ENCODE measurements at regions not wholly inside any gene's neighbourhood (a gene's known extent, or its start where the extent isn't known, plus 50 kb on each side); places are given as distances from the start of the nearest gene placed in this dataset.

GRCh38 chr1:218658899-218659298 lies 313.8 kb downstream of the TGFB2 start:
- H3K4me3 ChIP-seq (replicated peaks in 1 of 2; ENCODE audit: low read depth in 2 of 2, low read length in 2 of 2) = no peak overlapping the region
- no peak for TF ChIP-seq CTCF (IDR thresholded peaks at IDR 0.05; ENCODE audit: low read depth, low read length)
- peak; percentile 31 to 83 for DNase-seq (ENCODE audit: low read depth in 2 of 2)

- no peak for TF ChIP-seq CTCF (IDR thresholded peaks at IDR 0.05; ENCODE audit: low read depth, low read length)
- no peak overlapping the region for H3K4me3 ChIP-seq (replicated peaks in 1 of 2; ENCODE audit: low read depth in 2 of 2, low read length in 2 of 2)
- DNase-seq (ENCODE audit: low read depth in 2 of 2) = peak; percentile 34 to 51
Measured at GRCh38 chr1:218659911-218660677, 315.0 kb downstream of the TGFB2 start.

GRCh38 chr1:218660678-218661053 lies 315.5 kb downstream of the TGFB2 start:
- peak; percentile 52 to 85 for DNase-seq (ENCODE audit: low read depth in 2 of 2)

GRCh38 chr1:218661411-218661810 lies 316.3 kb downstream of the TGFB2 start:
- TF ChIP-seq CTCF (IDR thresholded peaks at IDR 0.05; ENCODE audit: low read depth, low read length) = no peak
- no peak for DNase-seq (ENCODE audit: low read depth in 2 of 2)

More at GRCh38 chr1:218660678-218661053, 315.5 kb downstream of the TGFB2 start:
- H3K4me3 ChIP-seq (replicated peaks in 1 of 2; ENCODE audit: low read depth in 2 of 2, low read length in 2 of 2) = no peak overlapping the region
- no peak for TF ChIP-seq CTCF (IDR thresholded peaks at IDR 0.05; ENCODE audit: low read depth, low read length)

GRCh38 chr1:218664385-218665170 lies 319.4 kb downstream of the TGFB2 start:
- peak in 1 of 2 donors; percentile 54 for DNase-seq (ENCODE audit: low read depth in 2 of 2)
- no peak for TF ChIP-seq CTCF (IDR thresholded peaks at IDR 0.05; ENCODE audit: low read depth, low read length)
- H3K4me3 ChIP-seq (replicated peaks in 1 of 2; ENCODE audit: low read depth in 2 of 2, low read length in 2 of 2) = no peak overlapping the region

More at GRCh38 chr1:218661411-218661810, 316.3 kb downstream of the TGFB2 start:
- no peak overlapping the region for H3K4me3 ChIP-seq (replicated peaks in 1 of 2; ENCODE audit: low read depth in 2 of 2, low read length in 2 of 2)

- peak; percentile 84 to 85 for DNase-seq (ENCODE audit: low read depth in 2 of 2)
- no peak for TF ChIP-seq CTCF (IDR thresholded peaks at IDR 0.05; ENCODE audit: low read depth, low read length)
- no peak overlapping the region for H3K4me3 ChIP-seq (replicated peaks in 1 of 2; ENCODE audit: low read depth in 2 of 2, low read length in 2 of 2)
Measured at GRCh38 chr1:218665221-218665620, 320.1 kb downstream of the TGFB2 start.
